ENCODE measurements at regions not wholly inside any gene's neighbourhood (a gene's known extent, or its start where the extent isn't known, plus 50 kb on each side); places are given as distances from the start of the nearest gene placed in this dataset.

- CTCF ChIA-PET, result no interaction called here
- TF ChIP-seq CTCF (conservative IDR thresholded peaks at IDR 0.05; ENCODE audit: low read depth), result no peak
- H3K27ac ChIP-seq, result no peak overlapping the region
- no peak for DNase-seq (ENCODE audit: low spot score)
- POLR2A ChIA-PET (ENCODE audit: low non-redundant PET), result no interaction called here
Observed at GRCh38 chr19:31974941-31975340, 370.5 kb upstream of the ZNF507 start.

GRCh38 chr19:31975461-31975860, 369.9 kb upstream of the ZNF507 start:
- no peak for DNase-seq (ENCODE audit: low spot score)
- no peak overlapping the region for H3K27ac ChIP-seq
- ChIA-PET CTCF (no interaction called here), POLR2A (ENCODE audit: low non-redundant PET) (no interaction called here)
- TF ChIP-seq CTCF (conservative IDR thresholded peaks at IDR 0.05; ENCODE audit: low read depth), result no peak

GRCh38 chr19:31976775-31977536, 368.5 kb upstream of the ZNF507 start:
- CTCF ChIA-PET, result no interaction called here

GRCh38 chr19:31979362-31979761, 366.0 kb upstream of the ZNF507 start:
- no peak for TF ChIP-seq CTCF (conservative IDR thresholded peaks at IDR 0.05; ENCODE audit: low read depth)
- CTCF ChIA-PET, result interaction anchor here (0.7 kb wide), 1 partner anchor 30 kb away, joined by 3 read pairs; no protein-coding TSS in a partner anchor
- DNase-seq (ENCODE audit: low spot score), result no peak
- no peak overlapping the region for H3K27ac ChIP-seq
- POLR2A ChIA-PET (ENCODE audit: low non-redundant PET), result no interaction called here

More at GRCh38 chr19:31976775-31977536, 368.5 kb upstream of the ZNF507 start:
- no peak for DNase-seq (ENCODE audit: low spot score)
- no peak for TF ChIP-seq CTCF (conservative IDR thresholded peaks at IDR 0.05; ENCODE audit: low read depth)
- POLR2A ChIA-PET (ENCODE audit: low non-redundant PET), result no interaction called here
- no peak overlapping the region for H3K27ac ChIP-seq

GRCh38 chr19:31979949-31980670, 365.3 kb upstream of the ZNF507 start:
- no peak for DNase-seq (ENCODE audit: low spot score)
- ChIA-PET CTCF (no interaction called here), POLR2A (ENCODE audit: low non-redundant PET) (no interaction called here)
- H3K27ac ChIP-seq, result no peak overlapping the region
- no peak for TF ChIP-seq CTCF (conservative IDR thresholded peaks at IDR 0.05; ENCODE audit: low read depth)

- TF ChIP-seq CTCF (conservative IDR thresholded peaks at IDR 0.05; ENCODE audit: low read depth), result no peak
- H3K27ac ChIP-seq, result no peak overlapping the region
- no peak for DNase-seq (ENCODE audit: low spot score)
- CTCF ChIA-PET, result no interaction called here
- POLR2A ChIA-PET (ENCODE audit: low non-redundant PET), result no interaction called here
Observed at GRCh38 chr19:31980796-31981195, 364.6 kb upstream of the ZNF507 start.
